ENCODE measurements at regions not wholly inside any gene's neighbourhood (a gene's known extent, or its start where the extent isn't known, plus 50 kb on each side); places are given as distances from the start of the nearest gene placed in this dataset.

GRCh38 chr22:35191412-35191811 lies 65.9 kb upstream of the HMGXB4 start:
- H3K4me3 ChIP-seq (ENCODE audit: low read depth in 1 of 3, low read length in 3 of 3), result no peak overlapping the region
- no peak overlapping the region for H3K9ac ChIP-seq (ENCODE audit: low read depth in 1 of 2, low read length in 2 of 2)
- H3K27me3 ChIP-seq (ENCODE audit: control insufficient read depth in 4 of 4, insufficient read depth in 4 of 4, low read length in 3 of 4), result peaks cover 0 to 4% (median 0%) of the 10 kb centered on the region in 4 donors
- H3K36me3 ChIP-seq (ENCODE audit: control insufficient read depth in 4 of 4, insufficient read depth in 3 of 4, low read depth in 1 of 4, low read length in 3 of 4), result no peaks in the 10 kb centered on the region
- H3K27ac ChIP-seq (ENCODE audit: low read depth in 1 of 2, low read length in 2 of 2), result no peak overlapping the region
- no peaks in the 10 kb centered on the region for H3K4me1 ChIP-seq (ENCODE audit: control insufficient read depth in 4 of 4, insufficient read depth in 4 of 4, low read length in 3 of 4)
- no peak for DNase-seq (ENCODE audit: low spot score)
- H3K9me3 ChIP-seq (ENCODE audit: control insufficient read depth in 4 of 4, low read length in 3 of 4), result peaks cover 4 to 21% (median 11%) of the 10 kb centered on the region in 4 donors
- 67% methylated on average over 2 of the region's 2 CpGs for WGBS
- TF ChIP-seq FOXA2 (IDR thresholded peaks at IDR 0.05) (no peak), ZBTB33 (IDR thresholded peaks at IDR 0.05) (no peak), SP1 (IDR thresholded peaks at IDR 0.05) (no peak), GABPA (IDR thresholded peaks at IDR 0.05 in 1 of 2, conservative IDR thresholded peaks at IDR 0.05 in 1 of 2) (no peak), MAX (IDR thresholded peaks at IDR 0.05) (no peak), HNF4G (IDR thresholded peaks at IDR 0.05) (no peak), EGR1 (IDR thresholded peaks at IDR 0.05; ENCODE audit: low read depth in 2 of 2) (no peak), TAF1 (conservative IDR thresholded peaks at IDR 0.05) (no peak), YY1 (IDR thresholded peaks at IDR 0.05) (no peak), JUND (IDR thresholded peaks at IDR 0.05) (no peak), NR2F2 (IDR thresholded peaks at IDR 0.05) (no peak)

- no peaks in the 10 kb centered on the region for H3K4me1 ChIP-seq (ENCODE audit: control insufficient read depth in 4 of 4, insufficient read depth in 4 of 4, low read length in 3 of 4)
- H3K9ac ChIP-seq (ENCODE audit: low read depth in 1 of 2, low read length in 2 of 2), result no peak overlapping the region
- H3K9me3 ChIP-seq (ENCODE audit: control insufficient read depth in 4 of 4, low read length in 3 of 4), result peaks cover 4 to 17% (median 11%) of the 10 kb centered on the region in 4 donors
- H3K27me3 ChIP-seq (ENCODE audit: control insufficient read depth in 4 of 4, insufficient read depth in 4 of 4, low read length in 3 of 4), result peaks cover 0 to 4% (median 0%) of the 10 kb centered on the region in 4 donors
- peak; percentile 20 for DNase-seq (ENCODE audit: low spot score)
- no peak overlapping the region for H3K4me3 ChIP-seq (ENCODE audit: low read depth in 1 of 3, low read length in 3 of 3)
- no peak overlapping the region for H3K27ac ChIP-seq (ENCODE audit: low read depth in 1 of 2, low read length in 2 of 2)
- no peaks in the 10 kb centered on the region for H3K36me3 ChIP-seq (ENCODE audit: control insufficient read depth in 4 of 4, insufficient read depth in 3 of 4, low read depth in 1 of 4, low read length in 3 of 4)
- WGBS, result 74% methylated on average over 8 of the region's 8 CpGs
- no peak for TF ChIP-seq HNF4A (conservative IDR thresholded peaks at IDR 0.05)
- no peak for TF ChIP-seq ZBTB33 (IDR thresholded peaks at IDR 0.05)
- no peak for TF ChIP-seq HNF4G (IDR thresholded peaks at IDR 0.05)
- no peak for TF ChIP-seq SP1 (IDR thresholded peaks at IDR 0.05)
- TF ChIP-seq YY1 (IDR thresholded peaks at IDR 0.05), result no peak
- TF ChIP-seq TAF1 (conservative IDR thresholded peaks at IDR 0.05), result no peak
- no peak for TF ChIP-seq JUND (IDR thresholded peaks at IDR 0.05)
- TF ChIP-seq RAD21 (IDR thresholded peaks at IDR 0.05), result no peak
- no peak for TF ChIP-seq CTCF (IDR thresholded peaks at IDR 0.05; ENCODE audit: low read depth, low read length, missing input control)
- no peak for TF ChIP-seq MAX (IDR thresholded peaks at IDR 0.05)
- TF ChIP-seq FOXA2 (IDR thresholded peaks at IDR 0.05), result no peak
- no peak for TF ChIP-seq EGR1 (IDR thresholded peaks at IDR 0.05; ENCODE audit: low read depth in 2 of 2)
- no peak for TF ChIP-seq RXRA (IDR thresholded peaks at IDR 0.05)
- TF ChIP-seq FOXA1 (IDR thresholded peaks at IDR 0.05), result no peak
- TF ChIP-seq ATF3 (IDR thresholded peaks at IDR 0.05), result no peak
- TF ChIP-seq REST (IDR thresholded peaks at IDR 0.05), result no peak
- no peak for TF ChIP-seq GABPA (IDR thresholded peaks at IDR 0.05 in 1 of 2, conservative IDR thresholded peaks at IDR 0.05 in 1 of 2)
These were observed 65.0 kb upstream of the HMGXB4 start for GRCh38 chr22:35192129-35192918.

Measured in liver (tissue), 8 donors.